SK-N-SH treated with all-trans-retinoic acid at 6 μM for 48 hours (cell line): ENCODE measurements at regions not wholly inside any gene's neighbourhood (a gene's known extent, or its start where the extent isn't known, plus 50 kb on each side); places are given as distances from the start of the nearest gene placed in this dataset.

ENCODE experiments used
- ATAC-seq: fragments of 200-7000 bp; cut with Tn5 transposase; 3 replicates; pipeline ENCODE4 v1.9.1; 2020; ENCODE audit warnings: mild to moderate bottlenecking, moderate library complexity
- ARNTL ChIP-seq: fragments of 450-650 bp; formaldehyde crosslinking; IDR thresholded peaks from 2 replicates; pipeline ENCODE4 v1.5.0; 2020; ENCODE audit warnings: low read depth, mild to moderate bottlenecking, moderate library complexity, borderline replicate concordance
- CSDC2 ChIP-seq: fragments of 250-450 bp; sonication (Bioruptor Pico); IDR thresholded peaks from 2 replicates; pipeline ENCODE4 v1.5.0; 2020; ENCODE audit warnings: mild to moderate bottlenecking, moderate library complexity
- CSRNP3 ChIP-seq: fragments of 250-450 bp; sonication (Bioruptor Pico); IDR thresholded peaks from 2 replicates; pipeline ENCODE4 v1.5.1; 2021; ENCODE audit warnings: mild to moderate bottlenecking, moderate library complexity
- ESRRG ChIP-seq: fragments of 250-450 bp; sonication (Bioruptor Pico); IDR thresholded peaks from 2 replicates; pipeline ENCODE4 v1.6.1; 2021; ENCODE audit warnings: mild to moderate bottlenecking
- GLIS3 ChIP-seq: fragments of 250-450 bp; sonication (Bioruptor Pico); IDR thresholded peaks from 2 replicates; pipeline ENCODE4 v1.5.0; 2020; ENCODE audit warnings: mild to moderate bottlenecking, moderate library complexity
- ISL1 ChIP-seq: fragments of 250-450 bp; sonication (Bioruptor Pico); IDR thresholded peaks from 2 replicates; pipeline ENCODE4 v2.1.2; 2022; ENCODE audit warnings: mild to moderate bottlenecking, moderate library complexity
- OSR1 ChIP-seq: fragments of 250-450 bp; sonication (Bioruptor Pico); IDR thresholded peaks from 2 replicates; pipeline ENCODE4 v1.8.0; 2022; ENCODE audit warnings: moderate library complexity, mild to moderate bottlenecking, inconsistent platforms
- PPARA ChIP-seq: fragments of 250-450 bp; sonication (Bioruptor Pico); IDR thresholded peaks from 2 replicates; pipeline ENCODE4 v1.5.0; 2020; ENCODE audit warnings: mild to moderate bottlenecking, borderline replicate concordance
- RARB ChIP-seq: fragments of 250-450 bp; sonication (Bioruptor Pico); IDR thresholded peaks from 2 replicates; pipeline ENCODE4 v1.8.0; 2021; ENCODE audit warnings: mild to moderate bottlenecking, moderate library complexity
- SNAI2 ChIP-seq: fragments of 250-450 bp; sonication (Bioruptor Pico); IDR thresholded peaks from 2 replicates; pipeline ENCODE4 v1.5.0; 2020; ENCODE audit warnings: mild to moderate bottlenecking, moderate library complexity
- TCF4 ChIP-seq: fragments of 250-450 bp; sonication (Bioruptor Pico); IDR thresholded peaks from 2 replicates; pipeline ENCODE4 v1.8.0; 2021; ENCODE audit warnings: mild to moderate bottlenecking, moderate library complexity, borderline replicate concordance
- TOX ChIP-seq: fragments of 250-450 bp; sonication (Bioruptor Pico); IDR thresholded peaks from 2 replicates; pipeline ENCODE4 v1.8.0; 2021; ENCODE audit warnings: mild to moderate bottlenecking, moderate library complexity, borderline replicate concordance
- TSHZ2 ChIP-seq: fragments of 250-450 bp; sonication (Bioruptor Pico); IDR thresholded peaks from 2 replicates; pipeline ENCODE4 v1.5.0; 2020; ENCODE audit warnings: mild to moderate bottlenecking, moderate library complexity
- ZC3H10 ChIP-seq: fragments of 250-450 bp; sonication (Bioruptor Pico); IDR thresholded peaks from 2 replicates; pipeline ENCODE4 v1.5.1; 2021; ENCODE audit warnings: mild to moderate bottlenecking, moderate library complexity
- ZFP3 ChIP-seq: fragments of 250-450 bp; sonication (Bioruptor Pico); IDR thresholded peaks from 2 replicates; pipeline ENCODE4 v1.5.0; 2020; ENCODE audit warnings: mild to moderate bottlenecking, moderate library complexity
- ZFP30 ChIP-seq: fragments of 450-650 bp; formaldehyde crosslinking; IDR thresholded peaks from 2 replicates; pipeline ENCODE4 v1.5.0; 2022; ENCODE audit warnings: mild to moderate bottlenecking, moderate library complexity
- ZNF70 ChIP-seq: fragments of 450-650 bp; formaldehyde crosslinking; IDR thresholded peaks from 2 replicates; pipeline ENCODE4 v1.5.0; 2020; ENCODE audit warnings: mild to moderate bottlenecking, moderate library complexity
- ZNF8 ChIP-seq: fragments of 450-650 bp; formaldehyde crosslinking; IDR thresholded peaks from 2 replicates; pipeline ENCODE4 v1.5.0; 2020; ENCODE audit warnings: mild to moderate bottlenecking, moderate library complexity
- TF ChIP-seq, protein P1 (sequence below): fragments of 250-450 bp; sonication (Bioruptor Pico); IDR thresholded peaks from 2 replicates; pipeline ENCODE4 v1.8.0; 2020; ENCODE audit warnings: mild to moderate bottlenecking, moderate library complexity, borderline replicate concordance
- TF ChIP-seq, protein P2 (sequence below): fragments of 250-450 bp; sonication (Bioruptor Pico); IDR thresholded peaks from 2 replicates; pipeline ENCODE4 v1.8.0; 2021; ENCODE audit warnings: low read depth, mild to moderate bottlenecking, moderate library complexity, borderline replicate concordance

DNA sequence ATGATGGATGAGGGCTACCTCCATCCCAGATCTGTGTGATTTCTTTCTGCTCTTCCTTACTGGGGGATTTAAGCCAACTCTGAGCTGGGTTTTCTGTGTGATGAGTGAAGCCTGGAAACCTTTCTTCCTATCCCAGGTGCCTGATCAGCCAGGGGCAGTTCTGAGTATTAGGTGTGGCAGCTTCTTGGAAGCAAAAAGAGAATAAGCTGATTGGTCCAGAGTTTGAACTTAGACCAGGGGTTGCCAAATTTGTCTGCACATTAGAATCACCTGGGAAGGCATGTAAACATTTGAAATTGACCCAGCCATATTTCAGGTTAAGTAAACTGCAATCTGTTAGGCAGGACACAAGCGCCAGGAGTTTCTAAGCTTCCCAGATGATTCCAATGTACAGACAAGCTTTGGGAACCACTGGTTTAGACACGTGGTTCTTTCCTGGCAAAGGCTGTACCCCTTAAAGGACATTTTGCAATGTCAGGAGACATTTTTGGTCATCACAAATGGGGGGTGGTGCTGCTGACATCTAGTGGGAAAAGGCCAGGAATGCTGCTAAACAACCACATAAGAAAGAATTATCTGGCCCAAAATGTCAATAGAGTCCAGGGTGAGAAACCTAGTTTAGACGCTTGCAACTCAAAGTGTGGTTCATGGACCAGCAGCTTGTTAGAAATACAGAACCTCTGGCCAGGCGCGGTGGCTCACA lies 160.5 kb upstream of the GHITM start:
- ATAC-seq = no peak

DNA sequence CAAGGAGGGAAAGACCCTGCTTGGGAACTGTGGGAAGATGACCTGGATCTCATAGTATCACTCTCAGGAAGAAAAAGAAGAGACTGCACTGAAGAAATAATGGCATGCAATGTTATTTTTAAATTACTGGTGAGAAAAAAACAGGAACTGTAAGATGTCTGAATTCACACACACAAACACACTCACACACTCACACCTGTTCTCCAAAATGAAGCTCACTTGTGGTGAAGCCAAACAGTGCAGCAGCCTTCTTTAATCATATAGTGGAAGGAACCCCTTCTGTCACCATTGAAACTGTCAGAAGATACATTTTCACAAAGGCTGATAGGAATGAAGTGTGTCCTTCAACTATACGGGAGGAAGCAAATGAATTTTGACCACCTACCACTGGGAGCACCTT lies 156.5 kb upstream of the GHITM start:
- ATAC-seq = no peak
- no peak for TF ChIP-seq TOX (CRISPR knock-in tag)
- no peak for TF ChIP-seq GLIS3 (CRISPR knock-in tag)
- no peak for TF ChIP-seq TSHZ2 (CRISPR knock-in tag)
- no peak for TF ChIP-seq PPARA (CRISPR knock-in tag)
- TF ChIP-seq SNAI2 (CRISPR knock-in tag) = no peak
- no peak for TF ChIP-seq ZC3H10 (CRISPR knock-in tag)
- no peak for TF ChIP-seq ARNTL (CRISPR knock-in tag)
- no peak for TF ChIP-seq ISL1
- TF ChIP-seq OSR1 (CRISPR knock-in tag) = no peak
- TF ChIP-seq, protein P1, sequence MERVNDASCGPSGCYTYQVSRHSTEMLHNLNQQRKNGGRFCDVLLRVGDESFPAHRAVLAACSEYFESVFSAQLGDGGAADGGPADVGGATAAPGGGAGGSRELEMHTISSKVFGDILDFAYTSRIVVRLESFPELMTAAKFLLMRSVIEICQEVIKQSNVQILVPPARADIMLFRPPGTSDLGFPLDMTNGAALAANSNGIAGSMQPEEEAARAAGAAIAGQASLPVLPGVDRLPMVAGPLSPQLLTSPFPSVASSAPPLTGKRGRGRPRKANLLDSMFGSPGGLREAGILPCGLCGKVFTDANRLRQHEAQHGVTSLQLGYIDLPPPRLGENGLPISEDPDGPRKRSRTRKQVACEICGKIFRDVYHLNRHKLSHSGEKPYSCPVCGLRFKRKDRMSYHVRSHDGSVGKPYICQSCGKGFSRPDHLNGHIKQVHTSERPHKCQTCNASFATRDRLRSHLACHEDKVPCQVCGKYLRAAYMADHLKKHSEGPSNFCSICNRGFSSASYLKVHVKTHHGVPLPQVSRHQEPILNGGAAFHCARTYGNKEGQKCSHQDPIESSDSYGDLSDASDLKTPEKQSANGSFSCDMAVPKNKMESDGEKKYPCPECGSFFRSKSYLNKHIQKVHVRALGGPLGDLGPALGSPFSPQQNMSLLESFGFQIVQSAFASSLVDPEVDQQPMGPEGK = no peak
- TF ChIP-seq ZFP3 (CRISPR knock-in tag) = no peak
- no peak for TF ChIP-seq ZNF8 (CRISPR knock-in tag)
- no peak for TF ChIP-seq ESRRG

More for the DNA sequence above, 160.5 kb upstream of the GHITM start:
- TF ChIP-seq ZFP30 (CRISPR knock-in tag) (no peak), RARB (CRISPR knock-in tag) (no peak), CSDC2 (CRISPR knock-in tag) (no peak), TOX (CRISPR knock-in tag) (no peak), ARNTL (CRISPR knock-in tag) (no peak), ESRRG (no peak), PPARA (CRISPR knock-in tag) (no peak), OSR1 (CRISPR knock-in tag) (no peak), SNAI2 (CRISPR knock-in tag) (no peak), ZC3H10 (CRISPR knock-in tag) (no peak), CSRNP3 (CRISPR knock-in tag) (no peak), TCF4 (CRISPR knock-in tag) (no peak), GLIS3 (CRISPR knock-in tag) (no peak), ZNF70 (CRISPR knock-in tag) (no peak), TSHZ2 (CRISPR knock-in tag) (no peak), ZFP3 (CRISPR knock-in tag) (no peak)
- TF ChIP-seq, protein P2, sequence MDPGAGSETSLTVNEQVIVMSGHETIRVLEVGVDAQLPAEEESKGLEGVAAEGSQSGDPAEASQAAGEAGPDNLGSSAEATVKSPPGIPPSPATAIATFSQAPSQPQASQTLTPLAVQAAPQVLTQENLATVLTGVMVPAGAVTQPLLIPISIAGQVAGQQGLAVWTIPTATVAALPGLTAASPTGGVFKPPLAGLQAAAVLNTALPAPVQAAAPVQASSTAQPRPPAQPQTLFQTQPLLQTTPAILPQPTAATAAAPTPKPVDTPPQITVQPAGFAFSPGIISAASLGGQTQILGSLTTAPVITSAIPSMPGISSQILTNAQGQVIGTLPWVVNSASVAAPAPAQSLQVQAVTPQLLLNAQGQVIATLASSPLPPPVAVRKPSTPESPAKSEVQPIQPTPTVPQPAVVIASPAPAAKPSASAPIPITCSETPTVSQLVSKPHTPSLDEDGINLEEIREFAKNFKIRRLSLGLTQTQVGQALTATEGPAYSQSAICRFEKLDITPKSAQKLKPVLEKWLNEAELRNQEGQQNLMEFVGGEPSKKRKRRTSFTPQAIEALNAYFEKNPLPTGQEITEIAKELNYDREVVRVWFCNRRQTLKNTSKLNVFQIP = no peak
- TF ChIP-seq, protein P1 = no peak
- TF ChIP-seq, all 23 proteins: peak for 0
